HepG2 (cell line): ENCODE measurements at regions not wholly inside any gene's neighbourhood (a gene's known extent, or its start where the extent isn't known, plus 50 kb on each side); places are given as distances from the start of the nearest gene placed in this dataset.

Source experiments
- ATAC-seq: fragments of 200-7000 bp; cut with Tn5 transposase; 3 replicates; pipeline ENCODE4 v1.9.1; 2020; ENCODE audit warnings: mild to moderate bottlenecking, moderate library complexity
- BruUV-seq: library from RNA; stranded (reverse); fragments of 400-500 nt; replicated peaks from 2 replicates; lab custom pipeline; 2021; lab: Mats Ljungman, UMichigan
- CTCF ChIA-PET: fragments of 300-600 bp; formaldehyde crosslinking; extraction: SDS; loops from one replicate; lab custom pipeline; 2021; ENCODE audit warnings: low total read pairs, inconsistent platforms, low intra/inter-chr PET ratio; lab: Yijun Ruan, JAX
- POLR2A ChIA-PET: fragments of 350-600 bp; sonication (Branson Sonifier 250); formaldehyde crosslinking; loops from one replicate; lab custom pipeline; 2020; ENCODE audit warnings: antibody characterized with exemption, inconsistent platforms; lab: Yijun Ruan, JAX
- DNase-seq: peaks from one replicate; pipeline ENCODE4 v3.0.0-alpha.2; 2015; ENCODE audit warnings: low spot score
- FAIRE-seq: peaks from 3 replicates; lab custom pipeline; 2011; peaks lifted over from hg19 to GRCh38; lab: Jason Lieb, UNC
- H2AFZ ChIP-seq: one replicate; pipeline ENCODE4 v1.6.1; 2011; ENCODE audit warnings: low read length, inconsistent platforms
- H3K27ac ChIP-seq: fragments of 300-600 bp; 3 replicates; pipeline ENCODE4 v1.8.0; 2011; ENCODE audit warnings: mixed run types, mild to moderate bottlenecking, mixed read lengths, low read length, inconsistent platforms; ENCODE audit not compliant: insufficient read depth; ENCODE audit errors: extremely low read length
- H3K27me3 ChIP-seq, 2 experiments: fragments of 200-600 bp in 1 of 2; 2 replicates in 1 of 2; 3 replicates in 1 of 2; pipeline versions ENCODE4 v1.6.0 to v1.8.0; 2011; ENCODE audit warnings: low read length in 2 of 2, mild to moderate bottlenecking in 2 of 2, moderate library complexity in 2 of 2, inconsistent platforms in 1 of 2; ENCODE audit not compliant: insufficient read depth in 2 of 2, control insufficient read depth in 1 of 2
- H3K36me3 ChIP-seq, 2 experiments: fragments of 200-600 bp in 1 of 2; replicated peaks in 1 of 2; 2 replicates in 1 of 2; 3 replicates in 1 of 2; pipeline versions ENCODE4 v1.5.1 to v1.8.0; 2011; ENCODE audit warnings: low read length in 2 of 2, inconsistent platforms in 1 of 2; ENCODE audit not compliant: insufficient read depth in 2 of 2, control insufficient read depth in 1 of 2
- H3K4me1 ChIP-seq: 2 replicates; pipeline ENCODE4 v1.5.1; 2012; ENCODE audit warnings: low read length, inconsistent platforms; ENCODE audit not compliant: insufficient read depth
- H3K4me2 ChIP-seq: 2 replicates; pipeline ENCODE4 v1.6.0; 2011; ENCODE audit warnings: low read depth, low read length, inconsistent platforms
- H3K4me3 ChIP-seq, 3 experiments: fragments of 200-600 bp in 1 of 3; sonication (generic), shearing (Covaris generic) in 1 of 3; replicated peaks in 1 of 3; 2 replicates each; pipeline ENCODE4 v1.5.1; 2011 to 2016; ENCODE audit warnings: low read length in 3 of 3, inconsistent platforms in 2 of 3, low read depth in 2 of 3, mild to moderate bottlenecking in 2 of 3, control low read depth in 1 of 3, mixed read lengths in 1 of 3; ENCODE audit not compliant: insufficient read depth in 1 of 3
- H3K79me2 ChIP-seq: one replicate; pipeline ENCODE4 v1.6.1; 2011; ENCODE audit warnings: low read length, inconsistent platforms; ENCODE audit not compliant: insufficient read depth
- H3K9ac ChIP-seq: 2 replicates; pipeline ENCODE4 v1.6.0; 2011; ENCODE audit warnings: mild to moderate bottlenecking, low read depth, low read length, inconsistent platforms; ENCODE audit not compliant: insufficient read depth
- H3K9me3 ChIP-seq: 2 replicates; pipeline ENCODE4 v1.5.1; 2012; ENCODE audit warnings: mild to moderate bottlenecking, low read length
- H4K20me1 ChIP-seq: 2 replicates; pipeline ENCODE4 v1.6.0; 2011; ENCODE audit warnings: inconsistent platforms, mild to moderate bottlenecking, low read length, moderate library complexity; ENCODE audit not compliant: insufficient read depth
- FOXK1 ChIP-seq: sonication (generic); formaldehyde crosslinking; IDR thresholded peaks from 2 replicates; pipeline ENCODE4 v1.4.0; 2020; ENCODE audit warnings: low read depth, missing genetic modification reagents, borderline replicate concordance
- JUNB ChIP-seq: sonication (generic); formaldehyde crosslinking; IDR thresholded peaks from 2 replicates; pipeline ENCODE4 v1.8.0; 2022; ENCODE audit warnings: missing genetic modification reagents, mild to moderate bottlenecking, borderline replicate concordance
- NFKBIZ ChIP-seq: IDR thresholded peaks from 2 replicates; pipeline ENCODE4 v1.6.1; 2018; ENCODE audit warnings: missing genetic modification reagents, missing compliant biosample characterization
- RBAK ChIP-seq: sonication (generic); formaldehyde crosslinking; IDR thresholded peaks from 2 replicates; pipeline ENCODE4 v1.5.1; 2020; ENCODE audit warnings: mild to moderate bottlenecking, missing genetic modification reagents
- SP2 ChIP-seq: sonication (generic); formaldehyde crosslinking; IDR thresholded peaks from 2 replicates; pipeline ENCODE4 v1.5.1; 2020; ENCODE audit warnings: mild to moderate bottlenecking, missing genetic modification reagents
- ZBTB44 ChIP-seq: sonication (generic); formaldehyde crosslinking; IDR thresholded peaks from 2 replicates; pipeline ENCODE4 v1.4.0; 2020; ENCODE audit warnings: missing genetic modification reagents
- ZIK1 ChIP-seq: sonication (generic); formaldehyde crosslinking; IDR thresholded peaks from 2 replicates; pipeline ENCODE4 v1.5.0; 2020; ENCODE audit warnings: mild to moderate bottlenecking, low read depth, missing genetic modification reagents, borderline replicate concordance
- ZNF83 ChIP-seq: sonication (generic); formaldehyde crosslinking; IDR thresholded peaks from 2 replicates; pipeline ENCODE4 v1.4.0; 2020; ENCODE audit warnings: missing genetic modification reagents, mild to moderate bottlenecking, borderline replicate concordance
- ZSCAN30 ChIP-seq: sonication (generic); formaldehyde crosslinking; IDR thresholded peaks from 2 replicates; pipeline ENCODE4 v1.5.0; 2020; ENCODE audit warnings: mild to moderate bottlenecking, missing genetic modification reagents
- WGBS: methylation state at CpG from one replicate; pipeline ENCODE4 v1.1.6; 2017; ENCODE audit warnings: low lambda C conversion rate; 5-methylcytosine and 5-hydroxymethylcytosine counted together
- in situ Hi-C: cut with HindIII; loops from 2 replicates; pipeline ENCODE4 v1.10.0; 2017; ENCODE audit warnings: low pct_unique_long_range_greater_than_20kb; ENCODE audit not compliant: extremely low pct_ligation_motif_present
- intact Hi-C: fragments of 100-400 bp; cut with micrococcal nuclease; formaldehyde crosslinking; loops from one replicate; pipeline ENCODE4 v1.10.0; 2022; ENCODE audit not compliant: unreplicated experiment

GRCh38 chr6:112470950-112471349 lies 123.8 kb downstream of the RFPL4B start:
- TF ChIP-seq FOXK1 (CRISPR knock-in tag) (no peak), JUNB (no peak), ZSCAN30 (CRISPR knock-in tag) (no peak), ZIK1 (CRISPR knock-in tag) (no peak), RBAK (CRISPR knock-in tag) (no peak), ZNF83 (CRISPR knock-in tag) (no peak)
- TF ChIP-seq, all 625 proteins: peak for 0

DNA sequence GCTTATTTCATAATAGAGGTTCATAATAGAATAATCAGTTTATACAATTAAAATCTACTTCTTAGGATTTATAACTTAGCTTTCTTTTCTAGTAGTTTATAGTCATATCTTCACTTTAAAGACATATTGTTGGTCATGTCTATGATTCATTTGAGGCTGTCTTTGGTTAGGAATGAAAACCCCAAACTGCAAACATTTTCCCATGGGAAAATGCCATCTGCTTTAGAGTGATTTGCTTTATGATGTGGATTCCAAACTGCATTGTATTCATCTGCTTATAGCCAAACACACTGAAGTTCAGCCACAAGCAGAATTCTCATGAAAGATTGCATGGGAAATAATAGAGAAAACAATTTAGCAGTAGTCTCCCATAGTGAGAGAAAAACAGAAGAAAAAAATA lies 128.0 kb downstream of the RFPL4B start:
- DNase-seq = no peak
- H3K4me3 ChIP-seq = no peak overlapping the region
- ATAC-seq = no peak
- BruUV-seq = no TSS peak
- H2AFZ ChIP-seq = no peak overlapping the region
- no peak overlapping the region for H3K9ac ChIP-seq
- H3K4me2 ChIP-seq = no peak overlapping the region
- intact Hi-C loops = no loop called here
- H3K4me1 ChIP-seq = no peaks in the 10 kb centered on the region
- FAIRE-seq = no peak
- no peaks in the 10 kb centered on the region for H3K27me3 ChIP-seq
- POLR2A ChIA-PET = no interaction called here
- in situ Hi-C loops = no loop called here
- no peaks in the 10 kb centered on the region for H3K36me3 ChIP-seq
- no peak overlapping the region for H3K27ac ChIP-seq
- CTCF ChIA-PET = no interaction called here
- H3K9me3 ChIP-seq = no peaks in the 10 kb centered on the region
- TF ChIP-seq ZBTB44 (CRISPR knock-in tag) (no peak), SP2 (CRISPR knock-in tag) (no peak), NFKBIZ (CRISPR knock-in tag) (no peak)
- no peaks in the 10 kb centered on the region for H3K79me2 ChIP-seq
- no peaks in the 10 kb centered on the region for H4K20me1 ChIP-seq

More at GRCh38 chr6:112470950-112471349, 123.8 kb downstream of the RFPL4B start:
- Histone ChIP-seq H3K9me3 (no peaks in the 10 kb centered on the region), H3K4me1 (no peaks in the 10 kb centered on the region), H2AFZ (no peak overlapping the region), H3K4me3 (no peak overlapping the region), H4K20me1 (no peaks in the 10 kb centered on the region), H3K27ac (no peak overlapping the region), H3K4me2 (no peak overlapping the region), H3K9ac (no peak overlapping the region), H3K36me3 (no peaks in the 10 kb centered on the region), H3K79me2 (no peaks in the 10 kb centered on the region), H3K27me3 (no peaks in the 10 kb centered on the region)
- BruUV-seq = no TSS peak
- POLR2A ChIA-PET = no interaction called here
- intact Hi-C loops = no loop called here
- in situ Hi-C loops = no loop called here
- DNase-seq (no peak), FAIRE-seq (no peak), ATAC-seq (no peak; the same call in 2 of the 3 replicates)
- CTCF ChIA-PET = no interaction called here
- 5% methylated on average over 1 of the region's 1 CpG for WGBS
